ENCODE measurements at regions not wholly inside any gene's neighbourhood (a gene's known extent, or its start where the extent isn't known, plus 50 kb on each side); places are given as distances from the start of the nearest gene placed in this dataset.
"Not testable (repeated sequence)": the region's sequence is repeated elsewhere in the genome, so short reads cannot be mapped to it uniquely, and the experiment has no call there.

GRCh38 chr4:33924239-33924638 is 2320.1 kb downstream of the ARAP2 start:
- DNase-seq, result peak; percentile 1

- DNase-seq, result no peak
Measured at GRCh38 chr4:33924811-33925210, 2319.5 kb downstream of the ARAP2 start.

- DNase-seq, result no peak
Measured at GRCh38 chr4:33930497-33930896, 2313.8 kb downstream of the ARAP2 start.

- no peak for DNase-seq
Measured at GRCh38 chr4:33931026-33931425, 2313.3 kb downstream of the ARAP2 start.

GRCh38 chr4:33940281-33940680 is 2304.0 kb downstream of the ARAP2 start:
- no peak for DNase-seq

GRCh38 chr4:33941854-33942253 is 2302.5 kb downstream of the ARAP2 start:
- no peak for DNase-seq

- DNase-seq, result no peak
Measured at GRCh38 chr4:33948921-33949320, 2295.4 kb downstream of the ARAP2 start.

- not testable (repeated sequence) for DNase-seq
Measured at GRCh38 chr4:33953848-33954247, 2290.5 kb downstream of the ARAP2 start.

- no peak for DNase-seq
Measured at GRCh38 chr4:33954759-33955158, 2289.6 kb downstream of the ARAP2 start.

- no peak for DNase-seq
Measured at GRCh38 chr4:33959519-33959918, 2284.8 kb downstream of the ARAP2 start.

- no peak for DNase-seq
Measured at GRCh38 chr4:33961761-33962160, 2282.6 kb downstream of the ARAP2 start.

- no peak for DNase-seq
Measured at GRCh38 chr4:33966808-33967207, 2277.5 kb downstream of the ARAP2 start.

- no peak for DNase-seq
Measured at GRCh38 chr4:33974270-33974669, 2270.0 kb downstream of the ARAP2 start.

- DNase-seq, result no peak
Measured at GRCh38 chr4:33975995-33976394, 2268.3 kb downstream of the ARAP2 start.

- not testable (repeated sequence) for DNase-seq
Measured at GRCh38 chr4:33979781-33980180, 2264.5 kb downstream of the ARAP2 start.

GRCh38 chr4:33980361-33980760 is 2264.0 kb downstream of the ARAP2 start:
- DNase-seq, result no peak

- no peak for DNase-seq
Measured at GRCh38 chr4:33989820-33990443, 2254.4 kb downstream of the ARAP2 start.

- DNase-seq, result no peak
Measured at GRCh38 chr4:33996075-33996718, 2248.1 kb downstream of the ARAP2 start.

- DNase-seq, result no peak
Measured at GRCh38 chr4:33998291-33998690, 2246.0 kb downstream of the ARAP2 start.

GRCh38 chr4:34000356-34000755 is 2244.0 kb downstream of the ARAP2 start:
- DNase-seq, result no peak

- DNase-seq, result not testable (repeated sequence)
Measured at GRCh38 chr4:34006540-34006939, 2237.8 kb downstream of the ARAP2 start.

- no peak for DNase-seq
Measured at GRCh38 chr4:34009951-34010350, 2234.4 kb downstream of the ARAP2 start.

- DNase-seq, result no peak
Measured at GRCh38 chr4:34010751-34011519, 2233.4 kb downstream of the ARAP2 start.

GRCh38 chr4:34035225-34035624 is 2209.1 kb downstream of the ARAP2 start:
- no peak for DNase-seq
